NCI-H345 treated with DMSO at 0.1 percent for 48 hours (cell line): ENCODE measurements at regions not wholly inside any gene's neighbourhood (a gene's known extent, or its start where the extent isn't known, plus 50 kb on each side); places are given as distances from the start of the nearest gene placed in this dataset.

Experiments used
- DNase-seq: peaks from one replicate; lab custom pipeline; 2025; ENCODE audit not compliant: unreplicated experiment; lab: John Stamatoyannopoulos, UW

- DNase-seq = no peak
Measured at GRCh38 chr9:95733741-95734666, 141.5 kb upstream of the ERCC6L2 start.

GRCh38 chr9:95732802-95733688, 142.4 kb upstream of the ERCC6L2 start:
- no peak for DNase-seq

- no peak for DNase-seq
Measured at GRCh38 chr9:95731876-95732275, 143.6 kb upstream of the ERCC6L2 start.

GRCh38 chr9:95729669-95730368, 145.7 kb upstream of the ERCC6L2 start:
- DNase-seq = no peak

GRCh38 chr9:95729046-95729445, 146.4 kb upstream of the ERCC6L2 start:
- DNase-seq = no peak

- no peak for DNase-seq
Measured at GRCh38 chr9:95727947-95728520, 147.5 kb upstream of the ERCC6L2 start.

- peak; percentile 5 for DNase-seq
Measured at GRCh38 chr9:95726756-95727155, 148.7 kb upstream of the ERCC6L2 start.

- DNase-seq = no peak
Measured at GRCh38 chr9:95725045-95725444, 150.4 kb upstream of the ERCC6L2 start.

GRCh38 chr9:95724253-95724991, 151.1 kb upstream of the ERCC6L2 start:
- no peak for DNase-seq

GRCh38 chr9:95722141-95722540, 153.3 kb upstream of the ERCC6L2 start:
- peak; percentile 21 for DNase-seq

GRCh38 chr9:95721061-95721531, 154.4 kb upstream of the ERCC6L2 start:
- no peak for DNase-seq

GRCh38 chr9:95720496-95720895, 155.0 kb upstream of the ERCC6L2 start:
- DNase-seq = no peak

- no peak for DNase-seq
Measured at GRCh38 chr9:95719354-95719753, 156.1 kb upstream of the ERCC6L2 start.

GRCh38 chr9:95718263-95718662, 157.2 kb upstream of the ERCC6L2 start:
- DNase-seq = no peak

GRCh38 chr9:95715868-95716435, 159.5 kb upstream of the ERCC6L2 start:
- peak; percentile 39 for DNase-seq

GRCh38 chr9:95710446-95710845, 165.0 kb upstream of the ERCC6L2 start:
- DNase-seq = no peak

GRCh38 chr9:95696701-95697100, 178.8 kb upstream of the ERCC6L2 start:
- no peak for DNase-seq

GRCh38 chr9:95691435-95691834, 174.7 kb upstream of the PTCH1 start:
- DNase-seq = no peak

- DNase-seq = no peak
Measured at GRCh38 chr9:95689669-95690068, 172.9 kb upstream of the PTCH1 start.

- DNase-seq = no peak
Measured at GRCh38 chr9:95684516-95684915, 167.7 kb upstream of the PTCH1 start.
